Thymus (tissue), 11 donors: ENCODE measurements at regions not wholly inside any gene's neighbourhood (a gene's known extent, or its start where the extent isn't known, plus 50 kb on each side); places are given as distances from the start of the nearest gene placed in this dataset.
A peak's percentile ranks its signal among the peaks of the same experiment; 100 is the strongest.

Experiments used
- DNase-seq, 9 donors: peaks; one replicate each; pipeline ENCODE4 v3.0.0-alpha.2; 2013; ENCODE audit warnings: low spot score in 9 of 9, low read depth in 6 of 9, missing footprints in 1 of 9
- H3K27ac ChIP-seq, 2 donors: one replicate each; pipeline ENCODE4 v1.5.1; 2013; ENCODE audit warnings: control low read depth in 1 of 2, low read depth in 1 of 2, low read length in 1 of 2, mild to moderate bottlenecking in 1 of 2, moderate library complexity in 1 of 2
- H3K27me3 ChIP-seq, 2 donors: one replicate each; pipeline ENCODE4 v1.5.1; 2013; ENCODE audit warnings: low read length in 1 of 2; ENCODE audit not compliant: control insufficient read depth in 2 of 2, insufficient read depth in 1 of 2
- H3K36me3 ChIP-seq, 2 donors: one replicate each; pipeline ENCODE4 v1.5.1; 2013; ENCODE audit warnings: low read length in 1 of 2, mild to moderate bottlenecking in 1 of 2, moderate library complexity in 1 of 2; ENCODE audit not compliant: control insufficient read depth in 2 of 2, insufficient read depth in 2 of 2
- H3K4me1 ChIP-seq, 2 donors: one replicate each; pipeline ENCODE4 v1.5.1; 2013; ENCODE audit warnings: low read length in 2 of 2; ENCODE audit not compliant: control insufficient read depth in 2 of 2, insufficient read depth in 2 of 2
- H3K4me3 ChIP-seq, 2 donors: one replicate each; pipeline ENCODE4 v1.5.1; 2013; ENCODE audit warnings: low read length in 2 of 2, control low read depth in 1 of 2, mild to moderate bottlenecking in 1 of 2
- H3K9me3 ChIP-seq, 2 donors: one replicate each; pipeline ENCODE4 v1.5.1; 2013; ENCODE audit warnings: low read length in 1 of 2, mild to moderate bottlenecking in 1 of 2; ENCODE audit not compliant: control insufficient read depth in 2 of 2, insufficient read depth in 1 of 2
- WGBS: extraction: QIAGEN DNeasy Blood & Tissue Kit; methylation state at CpG from one replicate; pipeline ENCODE4 v1.1.7; 2013; 5-methylcytosine and 5-hydroxymethylcytosine counted together
- donor health status: healthy.

GRCh38 chr2:136310005-136310495 lies 192.1 kb upstream of the CXCR4 start:
- no peak overlapping the region for H3K4me3 ChIP-seq
- WGBS: 93% methylated on average over 10 of the region's 10 CpGs

GRCh38 chr2:136308611-136309010 lies 190.7 kb upstream of the CXCR4 start:
- Histone ChIP-seq H3K36me3 (no peaks in the 10 kb centered on the region), H3K4me3 (no peak overlapping the region), H3K9me3 (peaks cover 0 to 5% of the 10 kb centered on the region in 2 donors), H3K4me1 (peaks cover 7 to 25% of the 10 kb centered on the region in 2 donors), H3K27ac (no peak overlapping the region), H3K27me3 (no peaks in the 10 kb centered on the region)
- WGBS: 92% methylated on average over 1 of the region's 1 CpG
- DNase-seq: no peak

More at GRCh38 chr2:136310005-136310495, 192.1 kb upstream of the CXCR4 start:
- Histone ChIP-seq H3K9me3 (peaks cover 0 to 5% of the 10 kb centered on the region in 2 donors), H3K27me3 (no peaks in the 10 kb centered on the region), H3K4me1 (peaks cover 5 to 23% of the 10 kb centered on the region in 2 donors), H3K36me3 (no peaks in the 10 kb centered on the region), H3K27ac (no peak overlapping the region)
- no peak for DNase-seq

GRCh38 chr2:136306836-136307235 lies 188.9 kb upstream of the CXCR4 start:
- DNase-seq: no peak
- H3K4me1 ChIP-seq: peaks cover 9 to 27% of the 10 kb centered on the region in 2 donors
- H3K27me3 ChIP-seq: no peaks in the 10 kb centered on the region
- H3K9me3 ChIP-seq: peaks cover 0 to 5% of the 10 kb centered on the region in 2 donors
- no peaks in the 10 kb centered on the region for H3K36me3 ChIP-seq
- WGBS: 99% methylated on average over 2 of the region's 2 CpGs
- H3K4me3 ChIP-seq: no peak overlapping the region
- H3K27ac ChIP-seq: no peak overlapping the region

GRCh38 chr2:136305517-136306192 lies 187.7 kb upstream of the CXCR4 start:
- peak in 4 of 9 donors; percentile 47 to 77 (median 50) for DNase-seq
- WGBS: 75% methylated on average over 7 of the region's 7 CpGs

GRCh38 chr2:136301006-136301405 lies 183.1 kb upstream of the CXCR4 start:
- H3K36me3 ChIP-seq: no peaks in the 10 kb centered on the region
- no peak overlapping the region for H3K27ac ChIP-seq
- H3K4me1 ChIP-seq: peaks cover 14 to 27% of the 10 kb centered on the region in 2 donors
- peaks cover 0 to 5% of the 10 kb centered on the region in 2 donors for H3K9me3 ChIP-seq
- WGBS: 97% methylated on average over 10 of the region's 10 CpGs
- H3K27me3 ChIP-seq: no peaks in the 10 kb centered on the region
- no peak overlapping the region for H3K4me3 ChIP-seq
- DNase-seq: no peak

More at GRCh38 chr2:136305517-136306192, 187.7 kb upstream of the CXCR4 start:
- no peaks in the 10 kb centered on the region for H3K36me3 ChIP-seq
- H3K27me3 ChIP-seq: no peaks in the 10 kb centered on the region
- no peak overlapping the region for H3K4me3 ChIP-seq
- H3K27ac ChIP-seq: peak overlapping the region; percentile 46 to 47
- peaks cover 9 to 22% of the 10 kb centered on the region in 2 donors for H3K4me1 ChIP-seq
- H3K9me3 ChIP-seq: peaks cover 0 to 5% of the 10 kb centered on the region in 2 donors

- WGBS: 96% methylated on average over 5 of the region's 5 CpGs
- H3K9me3 ChIP-seq: no peaks in the 10 kb centered on the region
- H3K36me3 ChIP-seq: no peaks in the 10 kb centered on the region
- H3K27me3 ChIP-seq: no peaks in the 10 kb centered on the region
- H3K4me1 ChIP-seq: peaks cover 9 to 10% of the 10 kb centered on the region in 2 donors
- H3K27ac ChIP-seq: no peak overlapping the region
- no peak for DNase-seq
- H3K4me3 ChIP-seq: no peak overlapping the region
Measured at GRCh38 chr2:136298631-136299030, 180.7 kb upstream of the CXCR4 start.

GRCh38 chr2:136297994-136298393 lies 180.0 kb upstream of the CXCR4 start:
- Histone ChIP-seq H3K27ac (no peak overlapping the region), H3K9me3 (no peaks in the 10 kb centered on the region), H3K36me3 (no peaks in the 10 kb centered on the region), H3K4me3 (no peak overlapping the region), H3K27me3 (no peaks in the 10 kb centered on the region), H3K4me1 (peaks cover 6 to 8% of the 10 kb centered on the region in 2 donors)
- no peak for DNase-seq
- WGBS: 97% methylated on average over 4 of the region's 4 CpGs

GRCh38 chr2:136297312-136297711 lies 179.4 kb upstream of the CXCR4 start:
- DNase-seq: no peak
- peaks cover 6 to 8% of the 10 kb centered on the region in 2 donors for H3K4me1 ChIP-seq
- no peak overlapping the region for H3K4me3 ChIP-seq
- WGBS: 80% methylated on average over 3 of the region's 3 CpGs
- H3K9me3 ChIP-seq: no peaks in the 10 kb centered on the region
- no peaks in the 10 kb centered on the region for H3K36me3 ChIP-seq
- H3K27ac ChIP-seq: no peak overlapping the region
- no peaks in the 10 kb centered on the region for H3K27me3 ChIP-seq

- Histone ChIP-seq H3K4me1 (peaks cover 6 to 8% of the 10 kb centered on the region in 2 donors), H3K27me3 (no peaks in the 10 kb centered on the region), H3K4me3 (no peak overlapping the region), H3K36me3 (no peaks in the 10 kb centered on the region), H3K9me3 (no peaks in the 10 kb centered on the region), H3K27ac (no peak overlapping the region)
- no peak for DNase-seq
- WGBS: 98% methylated on average over 1 of the region's 1 CpG
Measured at GRCh38 chr2:136295168-136295567, 177.2 kb upstream of the CXCR4 start.
